ENCODE measurements at regions not wholly inside any gene's neighbourhood (a gene's known extent, or its start where the extent isn't known, plus 50 kb on each side); places are given as distances from the start of the nearest gene placed in this dataset.

GRCh38 chr6:91340896-91341395, 754.1 kb upstream of the MAP3K7 start (continued):
- no peak for TF ChIP-seq POU2F2 (IDR thresholded peaks at IDR 0.05; ENCODE audit: borderline replicate concordance, low read depth, low read length)
- no peak for TF ChIP-seq ATF2 (IDR thresholded peaks at IDR 0.05; ENCODE audit: low read length)
- TF ChIP-seq TAF1 (IDR thresholded peaks at IDR 0.05; ENCODE audit: borderline replicate concordance, low read depth, low read length): no peak
- no peak for TF ChIP-seq RFX5 (IDR thresholded peaks at IDR 0.05; ENCODE audit: low read depth, low read length)
- no peak for TF ChIP-seq BMI1 (IDR thresholded peaks at IDR 0.05; ENCODE audit: borderline replicate concordance)
- no peak for TF ChIP-seq RELB (IDR thresholded peaks at IDR 0.05; ENCODE audit: low read depth)
- TF ChIP-seq ZBTB4 (CRISPR knock-in tag; IDR thresholded peaks at IDR 0.05): no peak

Data from GM12878 (cell line).